CD4-positive, alpha-beta T cell treated with Interleukin-6 at 100 ng/mL for 8 hours (primary cell): ENCODE measurements at regions not wholly inside any gene's neighbourhood (a gene's known extent, or its start where the extent isn't known, plus 50 kb on each side); places are given as distances from the start of the nearest gene placed in this dataset.
"Not testable (repeated sequence)": the region's sequence is repeated elsewhere in the genome, so short reads cannot be mapped to it uniquely, and the experiment has no call there.

Experiments used
- DNase-seq: peaks from one replicate; pipeline ENCODE4 v3.0.0-alpha.2; 2020; ENCODE audit warnings: mixed read lengths, low spot score

DNA sequence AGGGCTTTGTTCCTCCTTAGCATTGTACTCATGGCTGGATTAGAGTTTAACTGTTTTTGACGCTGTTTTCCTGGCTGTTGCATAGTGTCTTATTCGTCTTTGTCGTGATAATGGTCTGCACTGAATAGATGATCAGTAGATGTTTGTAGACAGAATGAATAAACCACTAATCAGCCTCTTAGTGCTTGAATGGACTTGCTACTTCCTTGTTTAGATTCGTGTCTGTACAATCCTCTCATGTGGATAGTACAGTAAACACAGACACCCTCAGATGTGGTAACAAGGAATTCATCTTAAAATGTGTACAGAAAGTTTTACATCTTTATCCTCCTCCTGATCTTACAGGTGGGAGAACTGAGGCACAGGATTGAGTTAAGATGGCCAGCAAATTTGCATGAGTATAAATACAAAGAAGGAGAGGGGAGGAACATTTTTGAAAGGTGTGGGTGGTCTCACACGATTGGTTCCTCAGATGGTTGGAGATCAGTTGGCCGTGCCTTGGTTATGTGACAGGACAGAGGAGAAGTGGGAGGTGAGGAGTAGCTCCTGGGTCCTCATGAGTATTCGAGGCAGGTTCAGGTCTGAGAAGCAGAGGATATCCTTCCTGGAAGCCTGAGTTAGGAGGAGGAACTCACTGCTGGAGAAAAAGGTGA is 196.0 kb downstream of the KLRB1 start:
- DNase-seq: not testable (repeated sequence)

DNA sequence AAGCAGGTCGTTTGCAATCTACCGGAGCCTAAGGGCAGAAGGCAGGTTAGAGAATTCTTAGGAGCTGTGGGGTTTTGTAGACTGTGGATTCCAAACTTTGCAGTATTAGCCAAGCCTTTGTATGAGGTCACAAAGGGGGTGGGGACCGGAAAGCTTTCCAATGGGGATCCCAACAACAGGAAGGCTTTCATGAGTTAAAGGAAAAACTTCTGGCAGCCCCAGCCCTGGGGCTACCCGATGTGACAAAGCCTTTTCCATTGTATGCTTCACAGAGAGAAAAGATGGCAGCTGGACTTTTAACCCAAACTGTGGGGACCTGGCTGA is 199.2 kb upstream of the PZP start:
- DNase-seq: not testable (repeated sequence)

DNA sequence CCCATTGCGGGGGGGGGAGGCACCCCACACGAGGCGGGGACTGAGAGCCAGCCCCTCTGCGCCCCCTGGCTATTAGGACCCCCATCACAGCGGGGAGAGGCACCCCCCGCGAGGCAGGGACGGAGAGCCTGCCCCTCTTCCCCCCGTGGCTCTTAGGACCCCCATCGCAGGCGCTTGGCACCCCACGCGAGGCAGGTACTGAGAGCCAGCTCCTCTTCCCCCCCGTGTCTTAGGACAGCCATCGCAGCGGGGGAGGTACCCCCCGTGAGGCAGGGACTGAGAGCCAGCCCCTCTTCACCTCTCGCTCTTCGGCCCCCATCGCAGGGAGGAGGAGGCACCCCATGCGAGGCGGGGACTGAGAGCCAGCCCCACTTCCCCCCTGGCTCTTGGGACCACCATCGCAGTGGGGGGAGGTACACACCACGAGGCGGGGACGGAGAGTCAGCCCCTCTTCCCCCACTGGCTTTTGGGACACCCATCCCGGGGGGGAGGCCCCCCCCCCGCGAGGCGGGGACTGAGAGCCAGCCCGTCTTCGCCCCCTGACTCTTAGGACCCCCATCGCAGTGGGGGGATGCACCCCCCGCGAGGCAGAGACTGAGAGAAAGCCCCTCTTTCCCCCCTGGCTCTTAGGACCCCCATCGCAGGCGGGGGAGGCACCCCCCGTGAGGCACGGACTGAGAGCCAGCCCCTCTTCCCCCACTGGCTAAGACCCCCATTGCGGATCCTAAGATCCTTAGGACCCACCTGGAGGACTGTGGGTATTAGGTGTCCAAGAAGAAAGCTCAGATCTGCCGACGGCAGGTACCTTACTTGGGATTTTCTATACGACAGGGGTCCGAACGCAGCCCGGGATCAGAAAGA is 198.6 kb upstream of the PZP start:
- DNase-seq: no peak

DNA sequence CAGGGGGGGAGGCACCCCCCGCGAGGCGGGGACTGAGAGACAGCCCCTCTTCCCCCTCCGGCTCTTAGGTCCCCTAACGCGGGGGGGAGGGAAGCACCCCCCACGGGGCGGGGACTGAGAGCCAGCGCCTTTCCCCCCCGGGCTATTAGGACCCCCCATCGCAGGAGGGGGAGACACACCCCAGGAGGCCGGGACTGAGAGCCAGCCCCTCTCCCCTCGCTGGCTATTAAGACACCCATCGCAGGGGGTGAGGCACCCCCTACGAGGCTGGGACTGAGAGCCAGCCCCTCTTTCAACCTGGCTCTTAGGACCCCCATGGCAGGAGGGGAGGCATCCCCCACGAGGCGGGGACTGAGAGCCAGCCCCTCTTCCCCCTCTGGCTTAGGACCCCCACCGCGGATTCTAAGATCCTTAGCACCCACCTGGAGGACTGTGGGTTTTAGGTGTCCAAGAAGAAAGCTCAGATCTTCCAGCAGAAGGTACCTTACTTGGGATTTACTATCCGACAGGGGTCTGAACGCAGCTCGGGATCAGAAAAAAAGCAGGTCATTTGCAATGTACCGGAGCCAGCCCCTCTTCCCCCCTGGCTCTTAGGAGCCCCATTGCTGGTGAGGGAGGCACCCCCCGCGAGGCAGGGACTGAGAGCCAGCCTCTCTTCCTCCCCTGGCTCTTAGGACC is 197.8 kb upstream of the PZP start:
- DNase-seq: no peak

DNA sequence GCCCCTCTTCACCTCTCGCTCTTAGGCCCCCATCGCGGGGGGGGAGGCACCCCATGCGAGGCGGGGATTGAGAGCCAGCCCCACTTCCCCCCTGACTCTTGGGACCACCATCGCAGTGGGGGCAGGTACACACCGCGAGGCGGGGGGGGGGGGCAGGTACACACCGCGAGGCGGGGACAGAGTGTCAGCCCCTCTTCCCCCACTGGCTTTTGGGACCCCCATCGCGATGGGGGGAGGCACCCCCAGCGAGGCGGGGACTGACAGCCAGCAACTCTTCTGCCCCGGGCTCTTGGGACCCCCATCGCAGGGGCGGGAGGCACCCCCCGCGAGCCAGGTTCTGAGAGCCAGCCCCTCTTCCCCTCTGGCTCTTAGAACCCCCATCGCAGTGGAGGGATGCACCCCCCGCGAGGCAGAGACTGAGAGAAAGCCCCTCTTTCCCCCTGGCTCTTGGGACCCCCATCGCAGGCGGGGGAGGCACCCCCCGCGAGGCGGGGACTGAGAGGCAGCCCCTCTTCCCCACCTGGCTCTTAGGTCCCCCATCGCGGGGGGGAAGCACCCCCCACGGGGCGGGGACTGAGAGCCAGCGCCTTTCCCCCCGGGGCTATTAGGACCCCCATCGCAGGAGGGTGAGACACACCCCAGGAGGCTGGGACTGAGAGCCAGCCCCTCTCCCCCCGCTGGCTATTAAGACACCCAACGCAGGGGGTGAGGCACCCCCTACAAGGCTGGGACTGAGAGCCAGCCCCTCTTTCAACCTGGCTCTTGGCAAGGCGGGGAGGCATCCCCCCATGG is 196.5 kb upstream of the PZP start:
- DNase-seq: no peak

DNA sequence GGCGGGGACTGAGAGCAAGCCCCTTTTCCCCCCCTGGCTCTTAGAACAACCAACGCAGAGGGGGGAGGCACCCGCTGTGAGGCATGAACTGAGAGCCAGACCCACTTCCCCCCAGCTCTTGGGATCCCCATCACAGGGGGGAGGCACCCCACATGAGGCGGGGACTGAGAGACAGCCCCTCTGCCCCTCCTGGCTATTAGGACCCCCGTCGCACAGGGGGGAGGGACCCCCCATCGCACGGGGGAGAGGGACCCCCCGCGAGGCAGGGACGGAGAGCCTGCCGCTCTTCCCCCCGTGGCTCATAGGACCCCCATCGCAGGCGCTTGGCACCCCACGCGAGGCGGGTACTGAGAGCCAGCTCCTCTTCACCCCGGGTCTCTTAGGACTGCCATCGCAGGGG is 195.8 kb upstream of the PZP start:
- no peak for DNase-seq

DNA sequence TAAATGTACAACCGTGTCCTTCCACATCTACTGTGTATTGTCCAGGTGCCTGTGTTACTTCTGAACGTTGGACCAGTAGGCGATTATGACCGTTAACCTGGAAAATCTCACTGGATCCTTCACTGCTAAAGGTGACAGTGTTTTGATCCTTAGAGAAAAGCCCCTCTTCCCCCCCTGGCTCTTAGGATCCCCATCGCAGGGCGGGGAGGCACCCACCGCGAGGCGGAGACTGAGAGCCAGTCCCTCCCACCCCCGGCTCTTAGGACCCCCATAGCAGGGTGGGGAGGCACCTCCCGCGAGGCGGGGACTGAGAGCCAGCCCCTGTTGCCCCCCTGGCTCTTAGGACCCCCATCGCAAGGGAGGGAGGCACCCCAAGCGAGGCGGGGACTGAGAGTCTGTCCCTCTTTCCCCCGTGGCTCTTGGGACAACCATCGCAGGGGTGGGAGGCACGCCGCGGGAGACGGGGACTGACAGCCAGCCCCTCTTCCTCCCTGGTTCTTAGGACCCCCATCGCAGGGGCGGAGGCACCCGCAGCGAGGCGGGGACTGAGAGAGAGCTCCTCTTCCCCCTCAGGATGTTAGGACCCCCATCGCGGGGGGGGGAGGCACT is 194.3 kb upstream of the PZP start:
- DNase-seq: not testable (repeated sequence)

DNA sequence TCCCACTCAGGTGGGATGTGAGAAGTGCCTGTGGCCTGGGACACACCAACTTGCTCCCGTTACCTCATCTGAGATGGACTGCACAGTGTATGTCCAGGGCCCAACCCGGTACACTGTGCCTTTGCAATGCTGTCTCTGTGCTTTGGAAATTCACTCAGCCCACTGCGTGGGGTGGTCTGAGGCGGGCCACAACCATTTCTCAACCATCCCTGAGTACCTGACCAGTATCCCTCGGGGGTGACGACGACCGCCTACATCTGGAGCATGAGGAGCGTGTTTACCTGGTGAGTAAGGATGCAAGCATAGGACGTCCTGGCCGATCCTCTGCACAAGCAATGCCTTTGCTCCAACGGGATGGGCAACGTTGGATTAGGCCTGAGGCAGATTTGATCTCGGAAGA is 188.2 kb upstream of the PZP start:
- DNase-seq: not testable (repeated sequence)

DNA sequence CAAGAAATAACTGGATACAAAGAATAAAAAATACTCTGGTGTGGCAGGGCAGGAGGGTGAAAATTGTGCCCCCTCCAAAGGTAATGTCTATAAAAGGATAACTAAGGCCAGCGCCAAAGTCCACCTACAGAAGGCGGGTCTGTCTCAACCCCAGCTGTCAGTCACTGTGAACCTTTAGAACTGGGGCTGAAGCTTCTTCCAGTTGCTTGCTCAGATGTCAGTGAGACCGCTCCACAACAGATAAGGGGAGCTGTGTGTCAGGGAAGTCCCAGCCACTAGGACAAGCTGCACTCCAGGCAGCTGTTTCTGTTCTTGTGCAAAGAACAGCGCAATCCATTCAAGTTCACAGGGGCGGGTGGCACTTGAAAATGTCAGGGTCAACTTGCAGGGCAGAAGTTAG is 187.0 kb upstream of the PZP start:
- not testable (repeated sequence) for DNase-seq

DNA sequence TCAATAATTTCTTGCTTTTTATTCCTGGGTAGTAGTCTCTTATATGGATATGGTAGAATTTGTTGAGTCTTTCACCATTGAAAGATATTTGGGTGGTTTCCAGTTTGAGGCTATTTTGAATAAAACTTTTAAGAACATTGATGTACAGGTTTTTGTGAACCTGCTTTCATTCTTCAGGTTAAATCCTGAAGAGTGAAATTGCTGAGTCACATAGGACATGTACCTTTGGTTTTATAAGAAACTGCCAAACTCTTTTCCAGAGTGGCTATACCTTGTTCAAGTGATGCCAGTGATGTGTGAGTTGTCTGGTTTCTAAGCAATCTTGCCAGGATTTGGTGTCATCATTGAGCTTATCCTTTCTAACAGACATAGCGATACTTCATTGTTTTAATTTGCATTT is 184.6 kb upstream of the PZP start:
- no peak for DNase-seq

DNA sequence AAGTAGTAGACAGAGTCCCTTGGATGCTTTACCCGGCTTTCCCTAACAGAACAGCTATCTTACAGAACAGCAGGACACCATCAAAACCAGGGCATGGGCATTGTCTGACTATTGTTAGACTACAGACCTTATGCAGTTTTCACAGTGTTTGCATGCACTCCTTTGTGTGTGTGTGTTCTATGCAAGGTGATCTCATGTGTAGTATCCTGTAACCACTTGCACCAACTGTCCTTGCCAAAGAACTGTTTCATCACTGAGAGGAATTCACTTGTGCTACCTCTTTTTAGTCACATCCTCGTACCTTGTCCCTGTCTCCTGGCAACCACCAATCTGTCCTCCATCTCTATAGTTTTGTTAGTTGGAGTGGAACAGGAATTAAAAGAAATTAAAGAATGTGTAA is 183.6 kb upstream of the PZP start:
- DNase-seq: no peak

DNA sequence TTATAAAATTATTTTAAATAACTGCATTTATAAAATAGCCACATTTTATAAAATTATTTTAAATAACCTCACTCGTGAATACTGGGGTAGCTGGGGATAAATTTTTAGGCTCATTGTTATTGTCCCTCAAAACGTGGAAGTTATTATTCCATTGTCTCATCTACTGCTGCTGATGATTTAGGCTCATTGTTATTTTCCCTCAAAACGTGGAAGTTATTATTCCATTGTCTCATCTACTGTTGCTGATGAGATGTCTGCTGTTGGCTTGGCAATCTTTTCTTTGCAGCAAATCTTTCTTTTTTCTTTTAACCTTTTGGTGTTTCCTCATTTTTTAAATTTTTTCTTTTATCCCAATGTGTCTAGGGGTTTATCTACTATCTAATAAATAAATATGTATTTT is 182.6 kb upstream of the PZP start:
- no peak for DNase-seq

DNA sequence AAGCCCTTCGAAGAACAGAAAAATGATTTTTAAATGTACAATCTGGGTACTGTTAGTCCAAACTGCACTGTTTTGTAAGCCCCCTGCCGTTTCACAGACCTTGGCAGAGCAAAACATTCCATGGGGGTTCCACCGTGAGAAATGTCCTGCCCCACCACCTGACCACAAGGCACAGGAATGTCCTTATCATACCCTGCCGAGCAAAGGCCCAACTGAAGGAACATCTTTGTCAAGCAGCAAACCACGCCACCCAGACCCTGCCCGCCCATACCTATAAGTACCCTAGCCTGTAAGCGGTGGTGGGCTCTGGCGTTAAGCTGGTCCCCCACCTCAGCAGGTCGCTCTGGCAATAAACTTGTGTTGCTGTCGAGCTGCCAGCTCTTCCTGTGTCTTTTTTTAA is 181.6 kb upstream of the PZP start:
- DNase-seq: no peak

DNA sequence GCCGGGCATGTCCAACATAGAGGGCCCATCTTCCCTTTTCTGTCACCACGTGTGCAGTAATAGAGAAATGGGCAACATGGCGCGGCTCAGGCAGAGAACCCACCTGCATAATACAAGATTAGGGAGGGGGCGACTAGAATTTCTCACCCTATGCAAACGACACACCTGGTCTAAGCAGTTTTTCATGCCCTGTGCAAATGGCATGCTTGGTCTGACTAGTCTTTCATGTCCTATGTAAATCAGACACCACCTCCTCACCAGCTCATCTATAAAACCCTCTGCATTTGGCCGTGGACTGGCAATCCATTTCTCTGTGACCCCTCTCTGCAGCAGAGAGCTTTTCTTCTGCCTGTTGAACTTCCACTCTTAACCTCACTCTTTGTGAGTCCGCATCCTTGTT is 180.2 kb upstream of the PZP start:
- no peak for DNase-seq

DNA sequence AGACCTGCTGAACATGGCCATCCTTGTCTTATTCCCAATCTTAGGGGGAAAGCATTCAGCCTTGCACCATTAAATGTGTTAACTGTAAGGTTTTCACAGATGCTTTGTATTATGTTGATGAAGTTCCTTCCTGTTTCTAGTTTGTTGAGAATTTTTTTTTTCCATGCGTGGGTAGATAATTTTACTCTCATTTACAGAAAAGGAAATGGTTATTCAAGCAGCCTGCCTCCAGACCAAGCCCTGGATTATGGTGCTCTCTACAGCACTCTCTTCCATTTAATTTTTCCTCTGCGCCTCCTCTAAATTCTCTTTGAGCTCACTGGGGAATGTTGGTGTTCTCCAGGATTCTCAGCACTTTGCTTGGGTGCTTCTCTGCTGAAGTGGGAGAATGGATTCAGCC is 179.3 kb upstream of the PZP start:
- DNase-seq: no peak

DNA sequence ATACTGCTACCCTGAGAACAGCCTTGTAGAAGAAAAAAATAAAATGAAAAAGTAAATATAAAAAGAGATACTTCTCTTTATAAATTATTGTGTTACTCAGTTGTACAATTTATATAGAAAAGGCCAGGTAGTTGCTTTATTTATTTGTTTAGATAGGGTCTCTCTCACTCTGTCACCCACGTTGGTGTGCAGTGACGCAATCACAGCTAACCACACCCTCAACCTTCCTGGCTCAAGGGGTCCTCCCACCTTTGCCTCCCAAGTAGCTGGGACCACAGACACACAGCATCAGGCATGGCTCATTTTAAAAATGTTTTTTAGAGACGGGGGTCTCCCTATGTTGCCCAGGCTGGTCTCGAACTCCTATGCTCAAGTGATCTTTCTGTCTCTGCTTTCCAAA is 175.4 kb upstream of the PZP start:
- DNase-seq: no peak

DNA sequence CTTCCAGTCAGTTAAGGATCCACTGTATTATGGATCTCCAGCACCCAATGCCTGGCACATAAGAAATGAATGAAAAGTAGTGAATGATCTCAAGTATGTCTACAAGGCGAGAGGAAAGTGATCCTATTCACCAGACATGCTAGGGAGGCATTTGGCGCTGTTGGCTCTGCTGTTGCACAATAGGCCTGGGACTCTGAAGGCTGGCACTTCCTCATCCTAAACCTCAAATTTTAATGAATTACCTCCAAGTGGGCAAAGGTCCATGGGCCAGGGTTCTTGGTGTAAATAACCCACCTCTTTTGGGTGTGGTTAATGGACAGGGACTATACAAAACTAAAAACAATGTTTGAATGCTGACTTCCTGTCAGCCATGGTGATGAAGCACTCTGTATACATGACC is 173.4 kb upstream of the PZP start:
- no peak for DNase-seq

DNA sequence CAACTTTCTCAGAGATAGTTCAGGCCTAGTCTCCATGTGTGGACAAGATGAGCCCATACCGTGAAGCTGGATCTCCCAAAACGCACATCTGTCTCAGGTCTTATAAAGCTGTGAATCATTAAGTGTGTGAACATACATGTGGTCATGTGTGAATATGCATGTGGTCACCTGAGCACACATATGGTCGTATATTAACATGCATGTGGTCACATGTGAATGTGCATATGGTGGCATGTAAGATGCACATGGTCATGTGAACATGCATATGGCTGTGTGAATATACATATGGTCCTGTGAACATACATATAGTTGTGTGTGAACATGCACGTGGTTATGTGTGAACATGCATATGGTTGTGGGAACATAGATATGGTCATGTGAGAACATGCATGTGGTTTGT is 172.5 kb upstream of the PZP start:
- DNase-seq: no peak

DNA sequence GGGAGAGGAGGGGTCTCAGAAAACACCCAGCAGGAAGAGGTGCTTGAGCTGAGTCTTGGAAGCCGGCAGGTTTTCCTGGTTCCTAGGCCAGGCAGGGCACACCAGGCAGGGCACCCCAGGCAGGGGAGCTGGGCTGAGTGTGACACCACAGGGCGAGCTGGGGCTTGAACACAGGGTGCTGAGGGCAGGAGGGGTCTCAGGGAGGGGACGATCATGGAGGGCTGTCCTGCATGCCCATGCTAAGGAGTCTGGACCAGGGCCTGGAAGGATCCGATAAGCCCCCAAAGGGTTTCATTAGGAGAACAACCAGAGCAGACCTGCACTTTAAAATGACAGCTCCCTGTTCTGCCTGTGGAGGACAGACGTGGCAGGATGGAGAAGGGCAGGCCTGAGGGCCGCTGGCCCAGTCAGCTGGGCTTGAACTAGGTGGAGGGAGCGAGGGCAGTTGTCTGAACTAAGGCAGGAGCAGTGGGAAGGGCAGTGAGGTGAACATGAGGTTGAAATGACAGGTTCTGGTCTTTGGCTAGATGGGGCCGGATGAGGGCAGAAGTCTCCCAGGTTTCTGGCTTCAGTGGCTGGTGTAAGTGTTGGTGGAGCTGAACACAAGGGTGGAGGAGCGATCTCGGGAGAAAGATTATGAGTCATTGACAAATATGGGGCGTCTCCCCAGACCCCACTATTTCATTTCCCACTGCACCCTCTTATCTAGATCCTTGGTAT is 171.0 kb upstream of the PZP start:
- no peak for DNase-seq

DNA sequence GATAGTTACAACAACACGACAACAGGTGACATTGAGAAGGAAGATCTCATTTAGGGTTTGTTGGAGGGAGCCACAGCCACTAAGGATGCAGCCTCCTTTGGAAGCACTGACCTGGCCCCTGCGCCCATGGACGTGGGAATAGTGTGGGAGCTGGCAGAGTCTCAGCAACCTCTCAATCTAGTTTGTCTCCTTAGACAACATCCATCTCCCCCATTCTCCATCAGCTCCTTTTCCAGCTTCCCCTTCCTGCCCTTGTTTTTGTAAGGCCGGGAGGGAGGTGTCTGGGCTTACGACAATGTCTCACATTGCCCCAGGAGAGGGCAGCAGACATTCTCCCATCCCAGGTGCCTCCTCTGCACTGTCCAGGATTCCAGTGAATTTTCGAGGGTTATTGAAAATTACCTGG is 170.2 kb upstream of the PZP start:
- no peak for DNase-seq

DNA sequence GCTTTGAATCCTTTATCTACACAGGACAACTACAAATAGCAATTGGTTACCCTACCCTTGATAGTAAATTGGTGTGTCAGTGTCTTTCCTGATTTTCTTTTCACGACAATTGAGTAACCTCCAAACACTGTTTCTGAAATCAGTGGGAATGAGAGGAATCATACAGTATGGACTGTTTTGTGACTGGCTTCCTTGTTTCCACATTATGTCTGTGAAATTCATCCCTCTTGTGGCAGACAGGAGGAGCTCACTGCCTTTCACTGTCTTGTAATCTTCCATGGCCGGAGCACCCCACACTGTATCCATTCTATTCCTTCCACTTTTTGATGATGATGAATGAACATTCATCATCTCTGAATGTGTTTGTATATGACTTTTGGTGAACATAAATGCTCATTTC is 164.0 kb upstream of the PZP start:
- no peak for DNase-seq
